ENCODE measurements at regions not wholly inside any gene's neighbourhood (a gene's known extent, or its start where the extent isn't known, plus 50 kb on each side); places are given as distances from the start of the nearest gene placed in this dataset.

GRCh38 chrX:134716620-134717012, 58.3 kb upstream of the PLAC1 start:
- DNase-seq, result no peak

DNA sequence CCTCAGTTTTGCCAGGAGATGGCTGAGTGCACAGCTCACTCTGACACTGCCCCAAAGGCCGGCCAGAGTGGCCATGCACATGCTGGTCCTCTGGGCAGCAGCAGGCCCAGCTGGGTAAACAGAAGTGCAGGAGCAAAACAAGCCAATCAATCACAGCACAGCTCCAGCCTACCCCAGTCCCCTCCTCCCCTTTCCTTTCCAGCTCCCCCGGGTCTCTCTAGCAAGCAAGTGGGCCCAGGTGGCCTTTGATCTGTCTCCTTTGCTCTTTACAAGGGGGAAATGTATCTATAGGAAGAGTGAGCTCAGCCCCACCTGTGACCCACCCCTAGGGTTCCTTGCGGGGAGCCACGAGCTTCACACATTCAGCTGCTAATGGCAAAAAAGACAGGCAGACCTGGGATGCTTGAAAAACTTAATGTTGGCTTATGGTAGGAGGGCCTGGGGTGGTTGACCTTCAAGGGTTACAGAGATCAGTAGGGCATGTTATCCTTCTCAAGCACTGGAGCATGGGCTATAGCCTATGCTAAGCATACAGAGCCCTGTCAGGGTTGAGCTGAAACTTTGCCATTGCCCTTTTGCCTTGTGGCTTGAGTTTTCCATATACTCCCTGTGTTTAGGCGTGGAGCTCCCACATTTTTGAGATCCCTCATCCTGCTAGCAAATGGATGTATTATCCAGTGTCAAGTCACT, 57.8 kb upstream of the PLAC1 start:
- no peak for DNase-seq

DNA sequence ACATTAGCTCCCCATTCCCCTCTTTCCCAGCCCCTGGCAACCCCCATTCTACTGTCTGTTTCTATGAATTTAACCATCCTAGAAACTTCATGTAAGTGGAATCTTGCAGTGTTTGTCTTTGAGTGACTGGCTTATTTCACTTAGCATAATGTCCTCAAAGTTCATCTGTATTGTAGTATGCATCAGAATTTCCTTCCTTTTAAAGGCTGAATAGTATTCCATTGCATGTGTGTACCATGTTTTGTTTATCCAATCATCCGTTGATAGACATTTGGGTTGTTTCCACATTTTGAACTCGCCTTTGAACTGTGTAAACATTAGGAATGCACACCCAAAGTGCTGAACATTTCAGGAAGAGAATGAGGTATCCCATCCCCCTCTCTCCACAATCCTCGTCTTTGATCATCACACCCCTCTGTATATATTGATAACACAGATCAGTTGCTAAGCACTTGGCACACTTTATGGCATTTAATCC, 56.4 kb upstream of the PLAC1 start:
- DNase-seq, result no peak

- DNase-seq, result no peak
These were observed 55.4 kb upstream of the PLAC1 start for GRCh38 chrX:134713618-134714107.

DNA sequence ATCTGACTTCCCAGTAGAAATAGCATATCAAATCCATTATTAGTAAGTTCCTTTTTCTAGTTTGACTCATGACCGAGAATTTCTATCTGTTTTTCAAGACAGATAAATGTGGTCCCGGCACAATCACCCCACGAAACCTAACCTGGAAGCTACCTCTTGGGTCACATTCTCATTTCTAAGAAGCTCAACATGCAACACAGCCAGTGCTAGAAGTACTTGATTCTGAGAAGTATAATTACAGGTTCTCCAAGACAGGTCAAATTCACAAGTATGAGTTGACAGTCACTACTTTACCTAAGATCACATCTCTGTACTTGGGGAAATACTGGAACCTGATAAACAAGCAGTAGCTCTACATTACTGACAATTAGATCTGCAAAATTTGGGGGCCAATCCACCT, 54.0 kb upstream of the PLAC1 start:
- DNase-seq, result no peak

DNA sequence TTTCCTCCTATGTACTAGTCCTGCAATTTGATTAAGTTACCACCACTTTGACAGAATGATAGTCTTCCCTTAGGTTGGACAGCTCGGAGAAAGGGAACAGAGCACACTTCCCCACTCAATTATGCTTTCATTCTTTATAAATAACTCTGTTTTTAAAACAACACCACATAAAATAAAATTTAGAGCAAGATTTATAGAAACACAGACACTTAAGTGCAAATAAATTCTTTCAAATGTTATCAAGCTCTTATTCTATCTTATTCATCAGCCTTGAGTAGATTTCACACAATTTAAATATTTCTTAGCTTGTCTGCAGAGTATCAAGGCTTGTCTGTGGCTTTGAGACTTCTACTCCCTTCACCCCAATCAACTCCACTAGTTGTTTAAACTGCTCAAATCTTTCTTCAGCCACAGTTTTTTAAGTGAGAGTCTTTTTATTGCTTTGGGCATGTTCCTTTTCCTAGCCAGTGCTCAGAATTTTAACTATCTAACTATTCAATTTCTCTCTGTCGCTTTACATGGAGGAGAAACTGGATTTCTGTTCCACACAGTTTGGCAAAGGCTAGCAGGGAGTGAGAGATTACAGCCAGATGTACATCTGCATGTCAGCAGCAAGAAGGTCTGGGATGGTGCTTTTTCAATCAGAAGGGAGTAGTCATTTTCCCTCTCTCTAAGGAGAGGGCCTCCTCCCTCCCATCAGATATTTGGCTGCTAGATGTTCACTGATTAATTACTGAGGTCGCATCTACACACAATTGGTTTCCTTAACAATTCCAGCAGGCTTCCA, 53.1 kb upstream of the PLAC1 start:
- DNase-seq, result no peak
